CD1c-positive myeloid dendritic cell (primary cell): ENCODE measurements at regions not wholly inside any gene's neighbourhood (a gene's known extent, or its start where the extent isn't known, plus 50 kb on each side); places are given as distances from the start of the nearest gene placed in this dataset.

Experiments used
- DNase-seq: peaks from one replicate; pipeline ENCODE4 v3.0.0-alpha.2; 2016; ENCODE audit errors: extremely low spot score

- DNase-seq, result peak; percentile 71
These were observed 52.6 kb upstream of the KATNAL1 start for GRCh38 chr13:30359991-30360390.

GRCh38 chr13:30360586-30360985, 53.2 kb upstream of the KATNAL1 start:
- DNase-seq, result no peak

- DNase-seq, result no peak
These were observed 54.8 kb upstream of the KATNAL1 start for GRCh38 chr13:30362005-30362788.

GRCh38 chr13:30362869-30363268, 55.5 kb upstream of the KATNAL1 start:
- DNase-seq, result no peak

GRCh38 chr13:30363725-30364124, 56.4 kb upstream of the KATNAL1 start:
- DNase-seq, result no peak

DNA sequence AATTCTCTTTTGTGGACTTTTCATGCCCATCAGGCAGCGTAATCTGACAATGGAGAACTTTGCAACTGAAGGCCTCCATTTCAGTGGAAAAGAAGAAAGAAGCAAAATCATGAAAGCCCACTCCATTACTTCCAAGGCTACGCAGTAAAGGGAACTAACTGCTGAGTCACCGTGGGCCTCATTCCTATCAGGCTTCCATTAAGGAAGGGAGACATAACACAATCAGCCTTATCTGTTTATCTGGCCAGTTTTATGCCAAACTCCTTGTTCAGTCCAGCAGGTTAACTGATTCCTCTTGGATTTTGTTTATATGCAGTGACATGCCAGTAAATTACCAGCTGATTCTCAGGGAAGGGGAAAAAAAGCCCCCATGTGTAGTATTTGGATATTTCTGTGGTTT, 56.8 kb upstream of the KATNAL1 start:
- DNase-seq, result peak; percentile 34

- DNase-seq, result no peak
These were observed 57.4 kb upstream of the UBE2L5 start for GRCh38 chr13:30364876-30365275.

- DNase-seq, result peak; percentile 57
These were observed 56.2 kb upstream of the UBE2L5 start for GRCh38 chr13:30366088-30366487.

DNA sequence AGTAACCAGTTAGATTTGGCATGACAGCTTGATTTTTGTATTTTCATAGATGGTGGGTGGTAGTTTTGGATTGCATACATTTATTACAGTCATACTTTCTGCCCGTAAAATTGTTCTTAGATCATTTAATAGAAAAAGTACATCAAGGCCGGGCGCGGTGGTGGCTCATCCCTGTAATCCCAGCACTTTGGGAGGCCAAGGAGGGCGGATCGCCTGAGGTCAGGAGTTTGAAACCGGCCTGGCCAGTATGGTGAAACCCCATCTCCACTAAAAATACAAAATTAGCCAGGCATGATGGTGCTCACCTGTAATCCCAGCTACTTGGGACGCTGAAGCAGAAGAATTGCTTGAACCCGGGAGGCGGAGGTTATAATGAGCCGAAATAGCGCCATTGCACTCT, 55.0 kb upstream of the UBE2L5 start:
- no peak for DNase-seq

DNA sequence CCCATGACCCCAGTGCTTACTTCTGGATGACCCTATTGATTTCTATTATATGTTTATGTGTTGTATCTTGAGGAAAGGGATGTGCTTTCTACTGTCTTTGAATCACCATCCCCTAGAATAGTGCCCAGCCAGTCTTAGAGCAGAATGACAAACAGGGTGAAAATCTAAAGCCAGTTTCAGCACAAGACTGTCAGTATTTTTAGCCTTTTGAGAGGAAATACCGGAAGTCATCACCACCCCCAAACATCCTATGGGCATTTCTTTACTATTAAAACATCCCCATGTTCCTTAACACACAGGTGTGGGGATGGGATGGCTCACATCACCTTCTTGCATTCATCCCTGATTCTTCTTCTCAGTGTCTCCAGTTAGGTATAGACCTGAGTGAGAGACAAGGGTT, 52.1 kb upstream of the UBE2L5 start:
- DNase-seq, result no peak

- no peak for DNase-seq
These were observed 51.3 kb upstream of the UBE2L5 start for GRCh38 chr13:30370916-30371521.

- DNase-seq, result peak; percentile 33
These were observed 50.5 kb upstream of the UBE2L5 start for GRCh38 chr13:30371649-30372265.
